GM19324 (cell line): ENCODE measurements at regions not wholly inside any gene's neighbourhood (a gene's known extent, or its start where the extent isn't known, plus 50 kb on each side); places are given as distances from the start of the nearest gene placed in this dataset.
"Not testable (repeated sequence)": the region's sequence is repeated elsewhere in the genome, so short reads cannot be mapped to it uniquely, and the experiment has no call there.

ENCODE experiments used
- ATAC-seq: cut with Tn5 transposase; IDR thresholded peaks from one replicate; pipeline ENCODE4 v1.9.1; 2021; ENCODE audit warnings: mild to moderate bottlenecking, moderate library complexity; ENCODE audit not compliant: unreplicated experiment, low FRiP score

DNA sequence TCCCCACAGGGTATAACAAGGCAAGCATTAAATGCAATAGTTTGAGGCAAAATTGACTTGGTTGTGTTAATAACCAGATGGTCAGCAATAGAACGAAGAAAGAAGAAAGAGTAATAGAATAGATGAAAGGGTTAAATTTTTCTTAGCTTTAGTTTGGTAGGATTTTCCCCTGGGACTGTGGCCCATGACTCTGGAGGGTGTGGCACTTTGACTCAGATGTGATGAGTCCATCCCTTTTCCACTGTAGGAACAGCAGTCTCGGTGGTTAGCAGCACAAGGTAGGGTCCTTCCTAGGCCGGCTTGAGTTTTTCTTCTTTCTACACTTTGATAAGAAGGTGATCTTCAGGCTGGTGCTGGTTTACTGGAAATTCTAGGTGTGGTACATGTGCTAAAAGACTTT is 321.0 kb downstream of the CGGBP1 start:
- ATAC-seq = not testable (repeated sequence)

- ATAC-seq = no peak
These were observed 325.0 kb downstream of the CGGBP1 start for GRCh38 chr3:87733671-87734367.

DNA sequence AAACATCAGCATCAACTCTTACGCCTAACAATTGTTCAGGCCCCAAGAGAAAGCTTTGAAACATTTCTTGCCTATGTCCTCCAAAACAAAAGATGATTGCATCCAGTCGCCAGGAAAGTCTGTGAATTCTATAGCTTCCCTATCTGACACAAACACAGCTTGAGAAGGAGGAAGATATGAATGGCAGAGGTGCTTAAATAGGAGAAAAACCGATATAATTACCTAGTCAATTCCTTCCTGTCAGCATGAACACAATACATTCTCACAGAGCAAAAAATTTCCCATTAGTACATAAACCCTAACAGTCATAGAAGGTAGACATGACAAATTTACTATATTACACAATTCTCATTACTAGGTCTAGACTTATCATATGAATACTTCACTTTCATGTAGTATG is 326.5 kb downstream of the CGGBP1 start:
- ATAC-seq = no peak

DNA sequence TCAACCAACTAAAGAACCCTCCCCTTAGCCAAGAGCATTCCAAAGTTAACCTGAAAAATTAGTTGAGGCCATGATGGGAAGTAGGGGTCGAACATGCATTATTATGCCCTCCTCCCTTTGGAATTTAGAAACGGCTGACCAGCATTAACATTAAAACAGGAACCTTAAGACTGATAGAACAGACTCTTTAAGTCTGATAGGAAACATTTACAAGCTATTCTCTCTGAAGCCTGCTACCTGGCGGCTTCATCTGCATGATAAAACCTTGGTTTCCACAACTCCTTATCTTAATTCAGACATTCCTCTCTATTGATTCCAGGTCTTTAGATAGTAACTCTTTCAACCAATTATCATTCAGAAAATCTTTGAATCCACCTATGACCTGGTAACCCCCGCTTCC is 331.0 kb downstream of the CGGBP1 start:
- no peak for ATAC-seq

GRCh38 chr3:87719060-87719459 is 339.7 kb downstream of the CGGBP1 start:
- no peak for ATAC-seq

DNA sequence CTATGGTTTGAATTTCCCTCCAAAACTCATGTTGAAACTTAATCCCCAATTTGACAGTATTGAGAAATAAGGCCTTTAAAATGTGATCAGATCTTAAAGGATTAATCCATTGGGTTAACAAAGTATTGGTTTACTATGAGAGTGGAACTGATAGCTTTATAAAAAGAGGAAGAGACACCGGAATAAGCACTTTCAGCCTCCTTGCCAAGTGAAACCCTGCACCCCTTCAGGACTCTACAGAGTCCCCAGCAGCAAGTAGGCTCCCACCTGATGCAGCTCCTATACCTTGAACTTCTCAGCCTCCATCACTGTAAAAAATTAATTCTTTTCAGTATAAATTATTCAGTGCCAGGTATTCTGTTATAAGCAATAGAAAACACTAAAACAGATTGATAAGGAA is 348.3 kb downstream of the CGGBP1 start:
- ATAC-seq = no peak

DNA sequence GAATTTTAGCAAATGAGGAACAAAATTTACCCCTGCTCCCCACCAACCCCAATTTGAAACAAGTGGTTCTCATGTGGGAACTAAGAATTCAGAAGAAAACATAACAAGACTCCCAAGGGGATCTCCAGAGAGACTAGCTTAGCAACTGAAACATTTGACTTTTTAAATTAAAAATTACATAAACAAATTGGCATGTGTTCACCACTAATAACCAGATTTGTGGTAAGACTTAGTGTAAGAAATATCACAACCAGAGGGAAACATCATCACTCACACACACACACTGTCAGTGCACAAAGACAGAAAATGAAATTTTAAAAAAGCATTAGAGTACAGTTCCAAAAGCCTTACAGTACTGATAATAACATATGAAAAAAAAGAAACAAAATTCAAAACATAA is 348.8 kb downstream of the CGGBP1 start:
- no peak for ATAC-seq

GRCh38 chr3:87706176-87706575 is 352.6 kb downstream of the CGGBP1 start:
- ATAC-seq = no peak

DNA sequence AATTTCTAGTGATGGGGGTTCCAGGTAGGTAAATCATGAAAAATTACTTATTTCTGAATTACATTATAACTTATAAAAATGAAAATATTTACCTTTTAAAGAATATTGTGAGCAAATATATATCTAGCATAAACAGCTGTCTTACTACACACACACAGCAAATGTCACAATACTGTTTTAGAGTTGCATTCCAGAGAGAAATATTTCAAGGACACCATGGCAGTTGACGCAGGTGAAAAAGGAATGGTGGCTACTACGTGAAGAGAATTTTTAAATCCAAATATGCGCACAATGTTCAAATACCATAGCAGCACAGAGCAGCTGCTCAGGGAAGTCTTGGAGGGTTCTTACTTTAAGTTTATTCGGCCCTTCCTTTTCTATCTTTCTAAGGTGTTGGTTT is 356.2 kb downstream of the CGGBP1 start:
- no peak for ATAC-seq

DNA sequence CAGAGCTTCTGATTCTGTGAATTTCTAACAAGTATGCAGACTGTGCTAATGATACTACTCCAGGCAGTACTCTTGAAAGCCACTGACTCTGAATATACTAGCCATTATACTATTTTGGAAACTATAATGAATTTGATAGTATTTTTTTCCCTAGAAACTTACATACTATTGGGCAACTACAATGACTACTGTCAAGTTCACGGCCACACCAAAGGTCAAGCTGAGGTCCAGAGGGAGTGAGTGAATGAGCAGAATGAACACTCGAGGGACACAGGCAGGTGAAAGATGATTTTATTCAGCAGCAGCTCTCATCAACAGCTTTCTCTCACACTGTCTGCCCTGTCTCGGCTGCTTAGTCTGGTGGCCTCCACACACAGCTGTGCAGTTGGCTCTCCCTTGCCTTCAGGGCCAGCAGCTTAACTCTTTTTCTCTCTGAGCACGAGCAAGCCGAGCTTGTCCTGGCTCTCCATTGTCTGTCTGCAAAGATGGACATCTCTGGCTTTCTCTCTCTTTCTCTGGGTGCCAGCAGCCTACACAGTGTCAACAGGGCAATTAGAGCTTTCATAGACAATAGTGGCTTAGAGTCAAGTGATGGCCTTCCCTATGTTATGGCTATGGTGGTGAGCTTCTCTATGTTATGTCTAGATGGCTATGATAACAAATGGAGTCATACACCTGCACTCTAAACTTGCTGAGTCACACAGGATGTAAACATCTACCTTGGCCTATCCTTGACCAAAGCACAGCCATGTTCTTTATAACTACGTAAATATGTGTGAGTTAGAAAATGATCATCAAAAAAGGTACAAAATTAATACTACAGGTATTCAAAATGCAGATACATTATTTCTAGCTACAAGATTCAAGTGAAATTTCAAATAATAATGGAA is 362.4 kb downstream of the CGGBP1 start:
- no peak for ATAC-seq

DNA sequence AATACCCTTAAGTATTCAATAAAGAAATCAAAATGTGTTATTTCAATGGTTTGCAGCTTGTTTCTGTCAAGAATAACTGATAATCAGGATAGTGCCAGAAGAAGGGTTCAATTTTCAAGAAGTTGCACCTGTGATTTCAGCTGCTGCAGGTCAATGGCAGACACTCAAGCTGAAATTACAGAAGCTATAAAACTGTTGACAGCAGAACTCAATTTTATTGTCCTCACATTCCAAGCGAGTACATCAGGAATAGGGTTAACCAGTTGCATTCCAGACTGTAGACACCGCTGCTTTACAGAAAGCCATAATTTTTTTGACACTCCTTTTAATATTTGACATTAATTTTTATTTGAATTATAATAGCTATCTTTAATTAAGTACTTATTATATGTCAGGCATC is 364.1 kb downstream of the CGGBP1 start:
- ATAC-seq = no peak

GRCh38 chr3:87691109-87691508 is 367.7 kb downstream of the CGGBP1 start:
- no peak for ATAC-seq

DNA sequence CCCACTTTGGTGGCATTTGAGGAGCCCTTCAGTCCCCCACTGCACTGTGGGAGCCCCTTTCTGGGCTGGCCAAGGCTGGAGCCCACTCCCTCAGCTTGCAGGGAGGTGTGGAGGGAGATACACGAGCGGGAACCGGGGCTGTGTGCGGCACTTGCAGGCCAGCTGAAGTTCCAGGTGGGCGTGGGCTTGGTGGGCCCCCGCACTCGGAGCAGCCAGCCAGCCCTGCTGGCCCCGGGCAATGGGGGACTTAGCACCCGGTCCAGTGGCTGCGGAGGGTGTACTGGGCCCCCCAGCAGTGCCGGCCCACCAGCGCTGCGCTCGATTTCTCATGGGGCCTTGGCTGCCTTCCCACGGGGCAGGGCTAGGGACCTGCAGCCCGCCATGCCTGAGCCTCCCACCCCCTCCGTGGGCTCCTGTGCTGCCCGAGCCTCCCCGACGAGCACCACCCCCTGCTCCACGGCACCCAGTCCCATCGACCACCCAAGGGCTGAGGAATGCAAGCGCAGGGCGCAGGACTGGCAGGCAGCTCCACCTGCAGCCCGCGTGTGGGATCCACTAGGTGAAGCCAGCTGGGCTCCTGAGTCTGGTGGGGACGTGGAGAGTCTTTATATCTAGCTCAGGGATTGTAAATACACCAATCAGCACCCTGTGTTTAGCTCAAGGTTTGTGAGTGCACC is 379.7 kb downstream of the CGGBP1 start:
- not testable (repeated sequence) for ATAC-seq

DNA sequence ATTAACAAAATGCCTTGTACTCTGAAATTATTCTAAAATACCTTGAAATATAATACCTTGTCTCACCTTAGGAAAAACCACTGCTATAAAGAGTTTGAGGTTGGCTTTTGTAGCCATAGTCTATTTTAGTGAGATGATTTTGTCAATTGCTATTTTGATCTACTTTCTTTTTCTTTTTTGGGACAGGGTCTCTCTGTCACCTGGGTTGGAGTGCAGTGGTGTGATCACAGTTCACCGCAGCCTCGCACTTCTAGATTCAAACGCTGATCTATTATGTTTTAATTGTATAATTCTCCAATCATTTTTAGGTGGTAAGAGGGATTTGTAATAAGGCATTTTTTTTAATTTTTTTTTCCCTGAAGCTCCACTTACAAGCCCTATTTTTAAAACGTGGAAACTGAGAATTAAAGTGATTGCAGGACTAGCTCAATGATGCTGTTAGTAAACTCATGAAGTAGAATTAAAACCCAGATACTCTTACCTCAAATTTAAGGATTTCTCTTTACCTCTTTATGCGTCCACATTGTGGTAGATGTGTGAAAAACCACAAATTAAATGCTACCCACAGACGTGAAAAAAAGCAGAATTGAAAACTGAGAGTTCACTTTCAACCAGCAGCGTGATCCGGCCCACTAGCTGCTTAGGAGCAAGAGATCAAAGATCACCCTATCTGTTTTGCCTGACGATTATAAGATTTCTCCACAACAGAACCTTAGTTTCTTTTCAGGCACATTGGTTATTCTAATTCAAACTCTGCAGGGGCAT is 384.2 kb downstream of the CGGBP1 start:
- peak; percentile 100 for ATAC-seq

DNA sequence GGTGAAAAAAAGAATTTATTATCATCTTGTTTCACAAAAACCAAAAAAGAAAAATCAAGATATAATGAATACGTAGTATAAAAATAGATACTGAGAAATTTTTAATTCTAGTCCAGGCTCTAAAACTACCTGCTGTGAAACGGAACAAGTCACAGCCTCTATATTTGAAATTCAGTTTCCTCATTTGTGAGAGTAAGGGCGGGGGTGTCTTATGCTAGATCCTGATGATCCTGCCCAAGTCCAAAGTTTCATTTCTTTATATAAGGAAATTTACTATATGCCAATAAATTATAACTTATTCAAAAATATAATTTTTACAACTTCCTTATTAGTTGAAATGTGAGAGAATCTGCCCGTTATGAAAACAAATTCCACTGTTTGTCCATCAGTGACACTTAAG is 385.7 kb downstream of the CGGBP1 start:
- no peak for ATAC-seq

DNA sequence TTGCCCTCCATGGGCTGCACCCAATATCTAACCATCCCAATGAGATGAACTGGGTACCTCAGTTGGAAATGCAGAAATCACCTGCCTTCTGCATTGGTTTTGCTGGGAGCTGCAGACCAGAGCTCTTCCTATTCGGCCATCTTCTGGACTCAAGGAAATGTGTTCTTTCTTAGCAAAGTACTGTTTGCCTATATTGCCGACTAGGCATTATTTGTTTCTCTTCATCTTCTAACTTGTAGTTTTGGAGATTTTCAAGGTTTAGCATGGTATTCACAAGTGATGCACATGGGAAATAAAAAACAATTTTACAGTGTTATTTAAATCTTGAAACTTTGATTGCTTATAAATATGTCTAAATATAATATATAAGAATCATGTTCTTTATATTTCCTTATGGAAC is 377.8 kb upstream of the POU1F1 start:
- ATAC-seq = no peak

DNA sequence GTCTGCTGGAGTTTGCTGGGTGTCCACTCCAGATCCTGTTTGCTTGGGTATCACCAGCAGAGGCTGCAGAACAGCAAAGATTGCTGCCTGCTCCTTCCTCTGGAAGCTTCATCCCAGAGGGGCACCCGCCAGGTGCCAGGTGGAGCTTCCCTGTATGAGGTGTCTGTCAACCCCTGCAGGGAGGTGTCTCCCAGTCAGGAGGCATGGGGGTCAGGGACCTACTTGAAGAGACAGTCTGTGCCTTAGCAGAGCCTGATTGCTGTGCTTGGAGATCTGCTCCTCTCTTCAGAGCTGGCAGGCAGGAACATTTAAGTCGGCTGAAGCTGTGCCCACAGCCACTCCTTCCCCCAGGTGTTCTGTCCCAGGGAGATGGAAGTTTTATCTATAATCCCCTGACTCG is 376.8 kb upstream of the POU1F1 start:
- ATAC-seq = not testable (repeated sequence)

DNA sequence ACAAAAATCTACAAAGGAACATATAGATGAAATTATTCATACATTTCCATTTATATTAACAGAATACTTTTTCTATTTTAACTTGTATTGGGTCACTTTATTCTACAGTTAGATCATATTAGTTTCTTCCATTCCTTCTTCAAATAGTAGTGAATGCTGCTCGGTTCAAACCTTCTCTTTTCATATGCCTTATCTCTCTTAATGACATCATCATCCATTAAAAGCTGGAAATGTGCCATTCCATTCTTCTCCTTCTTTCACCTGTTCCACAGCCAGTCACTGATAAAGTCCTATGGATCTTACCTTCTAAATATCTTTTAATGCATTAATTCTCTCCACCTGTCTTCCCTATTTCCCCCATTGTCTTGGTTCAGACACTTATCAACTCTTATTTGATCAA is 358.0 kb upstream of the POU1F1 start:
- ATAC-seq = no peak

GRCh38 chr3:87627316-87627715 is 350.9 kb upstream of the POU1F1 start:
- no peak for ATAC-seq

DNA sequence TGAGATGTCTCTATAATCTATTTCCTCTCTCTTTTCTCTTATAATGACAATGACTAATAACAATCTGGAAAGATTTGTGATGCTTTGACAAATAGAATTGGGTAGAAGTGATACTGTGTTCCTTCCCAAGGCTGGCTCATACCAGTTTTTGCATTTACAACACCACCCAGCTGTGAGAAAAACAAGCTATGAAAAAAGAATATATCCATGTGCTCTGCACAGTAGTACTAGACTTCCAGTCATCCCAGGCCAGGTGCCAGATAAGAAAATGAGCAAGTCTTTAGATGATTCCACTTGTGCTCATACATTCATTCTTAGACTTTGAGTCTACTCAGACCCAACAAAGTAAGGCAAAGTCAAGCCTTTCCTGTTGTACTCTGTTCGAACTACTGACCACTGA is 350.2 kb upstream of the POU1F1 start:
- ATAC-seq = no peak

DNA sequence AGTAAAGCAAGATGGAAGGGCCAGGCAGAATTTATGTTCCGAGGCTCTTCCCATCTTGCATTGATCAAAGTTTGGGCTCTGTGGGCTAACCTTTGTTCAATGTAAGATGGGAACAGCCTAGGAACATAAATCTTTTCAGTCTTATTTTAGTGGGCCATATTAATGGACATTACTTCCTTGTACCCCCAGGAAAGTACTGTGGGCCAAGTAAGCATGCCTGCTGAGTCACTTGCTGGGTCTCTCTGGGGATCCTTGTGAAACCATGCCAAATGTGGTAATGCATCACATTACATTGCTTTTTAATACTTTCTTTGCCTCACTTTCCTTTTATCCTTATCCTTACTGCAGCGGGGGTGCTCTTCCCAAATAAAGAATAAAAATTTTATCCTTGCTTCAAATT is 349.5 kb upstream of the POU1F1 start:
- no peak for ATAC-seq
